DOHH2 (cell line): ENCODE measurements at regions not wholly inside any gene's neighbourhood (a gene's known extent, or its start where the extent isn't known, plus 50 kb on each side); places are given as distances from the start of the nearest gene placed in this dataset.

Source experiments
- H3F3A ChIP-seq: fragments of 200-600 bp; sonication (generic), shearing (Covaris generic); 2 replicates; pipeline ENCODE4 v1.6.0; 2016; ENCODE audit warnings: antibody characterized with exemption, mild to moderate bottlenecking; ENCODE audit not compliant: control insufficient read depth, insufficient read depth
- H3K27ac ChIP-seq: fragments of 200-600 bp; sonication (generic); 2 replicates; pipeline ENCODE4 v1.5.1; 2014; ENCODE audit warnings: low read depth, mild to moderate bottlenecking, low read length, moderate library complexity
- H3K27me3 ChIP-seq: fragments of 200-600 bp; sonication (generic); 2 replicates; pipeline ENCODE4 v1.6.1; 2014; ENCODE audit warnings: mild to moderate bottlenecking, low read length, mixed read lengths; ENCODE audit not compliant: control insufficient read depth
- H3K36me3 ChIP-seq: fragments of 200-600 bp; sonication (generic); 2 replicates; pipeline ENCODE4 v1.6.1; 2014; ENCODE audit warnings: mild to moderate bottlenecking, low read length, moderate library complexity, mixed read lengths; ENCODE audit not compliant: control insufficient read depth
- H3K4me1 ChIP-seq: fragments of 200-600 bp; sonication (generic); 2 replicates; pipeline ENCODE4 v1.6.1; 2014; ENCODE audit warnings: mild to moderate bottlenecking, low read length, mixed read lengths; ENCODE audit not compliant: control insufficient read depth
- H3K4me2 ChIP-seq: fragments of 200-600 bp; sonication (generic); 2 replicates; pipeline ENCODE4 v1.6.0; 2014; ENCODE audit warnings: mild to moderate bottlenecking, low read length, moderate library complexity
- H3K4me3 ChIP-seq: fragments of 200-600 bp; sonication (generic); 2 replicates; pipeline ENCODE4 v1.5.1; 2014; ENCODE audit warnings: mild to moderate bottlenecking, low read length, mixed read lengths
- H3K79me2 ChIP-seq: fragments of 200-600 bp; sonication (generic); 2 replicates; pipeline ENCODE4 v1.6.1; 2014; ENCODE audit warnings: mild to moderate bottlenecking, low read length, mixed read lengths; ENCODE audit not compliant: control insufficient read depth
- H3K9me2 ChIP-seq: fragments of 200-600 bp; sonication (generic); replicated peaks from 2 replicates; pipeline ENCODE4 v1.6.1; 2014; ENCODE audit warnings: mild to moderate bottlenecking, low read length, mixed read lengths; ENCODE audit not compliant: control insufficient read depth
- H3K9me3 ChIP-seq: fragments of 200-600 bp; sonication (generic); 2 replicates; pipeline ENCODE4 v1.6.1; 2014; ENCODE audit warnings: antibody characterized with exemption, low read length, mixed read lengths; ENCODE audit not compliant: control insufficient read depth, insufficient read depth
- H4K20me1 ChIP-seq: fragments of 200-600 bp; sonication (generic); 2 replicates; pipeline ENCODE4 v1.6.0; 2014; ENCODE audit warnings: low read depth, mild to moderate bottlenecking, antibody characterized with exemption, low read length, moderate library complexity; ENCODE audit not compliant: control insufficient read depth, insufficient read depth
- CTCF ChIP-seq: fragments of 200-600 bp; sonication (generic); IDR thresholded peaks from one replicate; pipeline ENCODE4 v1.5.1; 2014; ENCODE audit warnings: antibody characterized with exemption, mild to moderate bottlenecking, low read depth, low read length; ENCODE audit not compliant: poor library complexity, severe bottlenecking
- EZH2phosphoT487 ChIP-seq: fragments of 200-600 bp; sonication (generic); IDR thresholded peaks from 2 replicates; pipeline ENCODE4 v1.6.1; 2017; ENCODE audit warnings: borderline replicate concordance, mild to moderate bottlenecking, antibody characterized with exemption, low read length, moderate library complexity, mixed read lengths

GRCh38 chr20:52768694-52769093 lies 203.5 kb upstream of the TSHZ2 start:
- Histone ChIP-seq H3K4me1 (no peaks in the 10 kb centered on the region), H3K9me3 (no peaks in the 10 kb centered on the region), H3K27me3 (no peaks in the 10 kb centered on the region), H3K4me3 (no peak overlapping the region), H3K27ac (no peak overlapping the region), H3K4me2 (no peak overlapping the region), H3K9me2 (no peaks in the 10 kb centered on the region), H3F3A (no peaks in the 10 kb centered on the region), H3K79me2 (no peaks in the 10 kb centered on the region), H4K20me1 (no peaks in the 10 kb centered on the region), H3K36me3 (no peaks in the 10 kb centered on the region)
- TF ChIP-seq CTCF (no peak), EZH2phosphoT487 (no peak)

GRCh38 chr20:52766645-52767435 lies 205.3 kb upstream of the TSHZ2 start:
- no peak overlapping the region for H3K4me3 ChIP-seq
- no peak for TF ChIP-seq EZH2phosphoT487
- TF ChIP-seq CTCF: no peak

GRCh38 chr20:52763321-52763853 lies 208.8 kb upstream of the TSHZ2 start:
- no peak overlapping the region for H3K4me2 ChIP-seq
- no peaks in the 10 kb centered on the region for H4K20me1 ChIP-seq
- TF ChIP-seq EZH2phosphoT487 (no peak), CTCF (no peak)
- H3K27me3 ChIP-seq: no peaks in the 10 kb centered on the region
- no peak overlapping the region for H3K27ac ChIP-seq
- no peak overlapping the region for H3K4me3 ChIP-seq
- H3F3A ChIP-seq: no peaks in the 10 kb centered on the region
- H3K36me3 ChIP-seq: no peaks in the 10 kb centered on the region
- no peaks in the 10 kb centered on the region for H3K9me2 ChIP-seq
- no peaks in the 10 kb centered on the region for H3K9me3 ChIP-seq
- H3K79me2 ChIP-seq: no peaks in the 10 kb centered on the region
- no peaks in the 10 kb centered on the region for H3K4me1 ChIP-seq

More at GRCh38 chr20:52766645-52767435, 205.3 kb upstream of the TSHZ2 start:
- no peaks in the 10 kb centered on the region for H3K4me1 ChIP-seq
- no peaks in the 10 kb centered on the region for H4K20me1 ChIP-seq
- H3F3A ChIP-seq: no peaks in the 10 kb centered on the region
- no peak overlapping the region for H3K4me2 ChIP-seq
- H3K9me3 ChIP-seq: no peaks in the 10 kb centered on the region
- no peaks in the 10 kb centered on the region for H3K9me2 ChIP-seq
- no peaks in the 10 kb centered on the region for H3K79me2 ChIP-seq
- H3K27me3 ChIP-seq: no peaks in the 10 kb centered on the region
- H3K36me3 ChIP-seq: no peaks in the 10 kb centered on the region
- H3K27ac ChIP-seq: no peak overlapping the region
